IMR-90 (cell line): ENCODE measurements at regions not wholly inside any gene's neighbourhood (a gene's known extent, or its start where the extent isn't known, plus 50 kb on each side); places are given as distances from the start of the nearest gene placed in this dataset.

Experiments
- CEBPB ChIP-seq: IDR thresholded peaks from 2 replicates; pipeline ENCODE4 v1.6.1; 2012; ENCODE audit warnings: low read depth, low read length, improper control_type of control experiment
- CHD1 ChIP-seq: IDR thresholded peaks from 2 replicates; pipeline ENCODE4 v1.6.1; 2012; ENCODE audit warnings: low read depth, low read length, improper control_type of control experiment
- CTCF ChIP-seq: conservative IDR thresholded peaks from 2 replicates; pipeline ENCODE4 v1.5.1; 2012; ENCODE audit warnings: mild to moderate bottlenecking, low read depth, low read length, improper control_type of control experiment
- ELK1 ChIP-seq: fragments of 150-350 bp; IDR thresholded peaks from 2 replicates; pipeline ENCODE4 v1.6.1; 2016; ENCODE audit warnings: low read depth, mild to moderate bottlenecking, low read length, moderate library complexity, borderline replicate concordance
- POLR2A ChIP-seq: IDR thresholded peaks from 2 replicates; pipeline ENCODE4 v1.6.1; 2012; ENCODE audit warnings: mild to moderate bottlenecking, low read depth, low read length
- RFX5 ChIP-seq: IDR thresholded peaks from 2 replicates; pipeline ENCODE4 v1.8.0; 2012; ENCODE audit warnings: low read depth, mild to moderate bottlenecking, low read length, moderate library complexity
- SMC3 ChIP-seq: fragments of 150-350 bp; IDR thresholded peaks from 2 replicates; pipeline ENCODE4 v1.6.1; 2016; ENCODE audit warnings: low read depth, mild to moderate bottlenecking, antibody characterized with exemption, low read length, moderate library complexity

GRCh38 chr21:21722731-21723130 lies 724.5 kb downstream of the NCAM2 start:
- TF ChIP-seq RFX5 (no peak), CTCF (no peak), POLR2A (no peak), CEBPB (no peak), ELK1 (no peak), CHD1 (no peak), SMC3 (no peak)
